NAMALWA (cell line): ENCODE measurements at regions not wholly inside any gene's neighbourhood (a gene's known extent, or its start where the extent isn't known, plus 50 kb on each side); places are given as distances from the start of the nearest gene placed in this dataset.

Experiments used
- DNase-seq: peaks from one replicate; pipeline ENCODE4 v3.0.0-alpha.2; 2015; ENCODE audit warnings: low spot score

- no peak for DNase-seq
Measured at GRCh38 chr12:113658006-113658655, 186.5 kb upstream of the LHX5 start.

GRCh38 chr12:113655919-113656318 is 184.2 kb upstream of the LHX5 start:
- DNase-seq = no peak

- DNase-seq = no peak
Measured at GRCh38 chr12:113655479-113655878, 183.8 kb upstream of the LHX5 start.

DNA sequence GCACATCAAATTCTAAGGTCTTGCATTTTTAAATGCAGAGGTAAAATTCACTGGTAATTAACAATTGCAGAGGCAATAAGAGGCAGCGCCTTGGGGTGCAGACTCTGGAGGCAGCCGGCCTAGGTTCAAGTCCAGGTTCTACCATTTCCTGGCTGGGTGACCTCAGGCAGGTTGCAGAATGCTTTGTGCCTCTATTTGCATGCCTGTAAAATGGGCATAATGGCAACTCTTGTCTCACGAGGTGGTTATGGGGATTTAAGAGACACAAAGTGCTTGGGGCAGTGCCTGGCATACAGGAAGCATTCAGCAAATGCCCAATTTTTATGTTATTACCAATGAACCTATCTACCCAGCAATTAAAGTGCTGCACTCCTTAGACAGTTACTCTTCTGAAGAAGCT is 180.0 kb upstream of the LHX5 start:
- no peak for DNase-seq

DNA sequence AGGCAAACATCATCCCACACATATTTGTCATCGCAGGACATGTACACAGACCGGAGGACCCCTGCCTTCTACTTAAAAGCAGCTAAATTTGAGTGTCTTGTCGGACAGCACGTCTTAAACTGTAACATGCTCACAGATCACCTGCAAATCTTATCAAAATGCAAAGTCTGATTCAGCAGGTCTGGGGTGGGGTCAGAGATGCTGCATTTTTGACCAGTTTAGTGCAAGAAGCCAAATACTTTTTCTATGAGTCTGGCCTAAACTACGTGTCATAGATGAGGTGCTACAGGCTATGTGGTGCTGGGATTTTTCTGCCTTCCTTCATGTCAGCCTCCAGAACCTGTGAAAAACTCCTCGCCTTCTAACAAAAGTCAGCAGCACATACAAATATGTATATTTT is 178.8 kb upstream of the LHX5 start:
- DNase-seq = no peak

DNA sequence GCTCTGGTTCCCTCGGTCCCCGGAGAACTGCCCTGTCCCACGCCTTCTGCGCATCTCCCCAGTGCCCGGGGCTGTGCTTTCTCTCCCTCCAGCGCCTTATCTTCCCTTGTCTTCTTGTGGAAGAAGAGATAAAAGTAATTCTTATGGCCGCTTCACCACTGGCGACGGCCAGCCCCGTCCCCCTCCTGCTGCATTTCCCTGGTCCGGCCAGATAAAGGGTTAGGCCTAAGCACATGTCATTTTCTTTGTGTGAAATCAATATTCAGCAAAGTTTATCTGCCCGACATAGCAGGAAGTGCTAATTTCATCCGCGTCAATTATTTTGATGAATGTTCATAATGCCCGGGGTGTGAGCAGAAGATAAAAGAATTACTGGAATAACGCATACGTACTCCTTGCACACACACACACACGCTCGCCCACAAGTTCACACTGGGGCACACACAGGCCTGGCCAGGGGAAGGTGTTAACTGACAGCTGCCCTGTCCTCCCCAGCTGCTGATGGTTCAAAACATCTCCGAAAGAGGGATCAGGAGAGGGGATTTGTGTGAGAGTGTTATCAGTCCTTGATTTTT is 177.7 kb upstream of the LHX5 start:
- DNase-seq = no peak

GRCh38 chr12:113647048-113647447 is 175.4 kb upstream of the LHX5 start:
- DNase-seq = peak; percentile 15

GRCh38 chr12:113645603-113646002 is 173.9 kb upstream of the LHX5 start:
- no peak for DNase-seq

- DNase-seq = no peak
Measured at GRCh38 chr12:113645183-113645582, 173.5 kb upstream of the LHX5 start.

DNA sequence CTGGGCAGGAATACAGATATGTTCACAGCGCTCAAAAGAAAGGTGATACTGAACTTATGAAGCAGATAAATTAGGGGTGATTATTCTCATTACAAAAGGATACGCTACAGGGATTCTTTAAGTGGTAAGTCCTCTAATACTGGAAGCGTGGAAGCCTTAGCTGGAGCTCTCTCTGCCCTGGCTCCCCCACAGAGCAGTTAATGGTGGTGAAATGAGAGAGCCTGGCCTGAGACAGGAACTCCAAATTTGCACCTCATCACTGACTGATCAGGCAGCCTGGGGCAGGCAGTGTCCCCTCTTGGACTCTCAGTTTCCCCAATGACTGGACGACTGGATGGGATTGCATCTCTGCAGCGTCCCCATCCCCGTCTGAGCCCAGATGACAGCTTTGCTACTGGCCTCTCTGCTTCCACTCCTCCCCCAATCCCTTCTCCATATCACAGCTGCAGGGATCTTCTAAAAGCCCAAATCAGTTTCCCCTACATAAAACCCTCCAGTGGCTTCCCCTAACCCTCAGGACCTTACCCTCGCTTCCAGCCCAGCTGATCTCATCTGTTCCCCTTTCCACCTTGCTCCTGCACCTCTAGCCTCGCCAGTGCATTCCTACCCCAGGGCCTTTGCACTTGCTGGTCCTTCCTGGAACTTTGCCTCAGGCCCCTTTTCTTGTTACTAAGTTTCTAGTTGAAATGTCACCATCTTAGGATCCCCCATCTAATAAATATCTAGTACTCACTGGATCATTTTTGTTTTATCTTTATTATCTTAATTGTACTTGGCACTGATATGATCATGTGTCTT is 171.7 kb upstream of the LHX5 start:
- no peak for DNase-seq

- DNase-seq = no peak
Measured at GRCh38 chr12:113642672-113643071, 171.0 kb upstream of the LHX5 start.

- DNase-seq = no peak
Measured at GRCh38 chr12:113642216-113642615, 170.5 kb upstream of the LHX5 start.

DNA sequence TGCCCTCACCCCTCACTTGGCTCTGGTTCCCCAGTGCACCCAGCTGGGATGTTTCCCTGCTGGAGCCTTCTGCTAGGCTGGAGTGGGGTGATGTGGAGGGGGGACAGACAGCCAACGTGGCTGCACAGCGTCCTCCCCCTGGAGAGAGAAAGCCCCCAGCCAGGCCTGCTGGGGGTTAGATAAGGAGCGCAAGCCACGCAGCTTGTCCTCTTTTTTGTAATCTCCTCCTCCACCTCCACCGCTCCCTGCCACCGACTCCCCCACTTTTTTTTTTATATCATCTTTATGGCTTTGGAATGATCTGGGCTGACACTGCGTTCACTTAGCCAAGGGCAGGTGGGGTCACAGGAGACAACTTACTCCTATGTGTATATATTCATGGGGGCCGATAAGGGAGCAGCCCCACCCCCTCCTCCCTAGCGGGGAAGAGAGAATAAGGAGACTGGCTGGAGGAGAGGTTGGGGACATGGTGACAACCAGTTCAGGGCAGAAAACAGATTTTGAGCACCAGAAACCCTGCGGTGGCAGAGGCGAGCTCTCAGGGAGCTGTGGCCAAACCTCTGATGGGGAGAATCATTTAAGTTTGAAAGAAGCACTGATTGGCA is 169.9 kb upstream of the LHX5 start:
- DNase-seq = no peak

GRCh38 chr12:113640837-113641236 is 169.2 kb upstream of the LHX5 start:
- DNase-seq = no peak

DNA sequence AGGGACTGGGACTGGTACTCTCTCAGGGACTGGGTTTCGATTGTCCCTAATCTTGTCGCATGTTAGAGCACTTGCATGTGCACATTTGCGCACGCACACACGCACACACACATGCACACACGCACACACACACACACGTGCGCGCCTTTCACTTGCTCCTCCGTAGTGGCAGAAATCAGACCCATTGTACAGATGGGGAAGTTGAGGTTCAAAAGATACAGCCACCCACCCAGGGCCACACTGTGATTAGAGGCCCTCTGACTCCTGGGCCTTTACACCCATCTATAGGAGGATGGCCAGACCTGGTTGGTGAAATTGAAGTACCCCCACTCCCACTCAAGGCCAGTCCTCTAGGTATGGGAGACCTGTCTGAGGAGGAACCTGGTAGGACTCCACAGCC is 167.8 kb upstream of the LHX5 start:
- DNase-seq = no peak

DNA sequence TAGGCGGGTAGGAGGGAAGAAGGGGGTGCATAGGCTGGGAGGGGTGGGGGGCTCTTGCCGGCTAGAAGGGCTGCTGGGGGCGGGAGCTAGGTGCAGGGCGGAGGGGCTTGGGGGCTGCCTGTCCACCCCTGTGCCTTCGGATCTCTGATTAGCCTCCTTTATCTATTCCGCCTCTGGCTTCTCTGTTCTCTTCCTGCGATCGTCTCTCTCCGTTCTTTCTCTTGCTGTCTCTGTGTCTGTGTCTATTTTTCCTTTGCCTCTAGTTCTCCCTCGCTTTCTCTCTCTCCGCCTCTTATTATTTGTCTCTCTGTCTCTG is 166.7 kb upstream of the LHX5 start:
- no peak for DNase-seq

GRCh38 chr12:113634982-113635381 is 163.3 kb upstream of the LHX5 start:
- DNase-seq = no peak

DNA sequence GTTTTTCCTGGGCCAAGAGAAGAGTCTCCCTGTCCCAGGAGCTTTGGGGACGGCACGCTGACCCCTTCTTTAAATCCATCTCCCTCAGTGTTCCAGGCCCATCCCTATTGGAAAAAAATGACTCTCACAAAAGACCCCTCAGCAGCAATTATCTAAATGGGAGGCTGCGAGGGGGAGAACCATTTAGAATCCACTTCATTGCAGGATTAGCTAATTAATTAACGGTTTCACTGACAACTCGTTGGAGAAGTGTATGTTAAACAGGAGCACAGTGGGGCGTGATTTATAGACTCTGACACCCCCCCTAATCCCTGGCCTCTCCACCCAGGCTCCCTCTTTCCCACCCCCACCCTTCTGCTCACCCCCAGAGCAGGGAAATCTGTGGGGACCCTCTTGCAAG is 162.8 kb upstream of the LHX5 start:
- DNase-seq = no peak

- DNase-seq = no peak
Measured at GRCh38 chr12:113633678-113634332, 162.1 kb upstream of the LHX5 start.

DNA sequence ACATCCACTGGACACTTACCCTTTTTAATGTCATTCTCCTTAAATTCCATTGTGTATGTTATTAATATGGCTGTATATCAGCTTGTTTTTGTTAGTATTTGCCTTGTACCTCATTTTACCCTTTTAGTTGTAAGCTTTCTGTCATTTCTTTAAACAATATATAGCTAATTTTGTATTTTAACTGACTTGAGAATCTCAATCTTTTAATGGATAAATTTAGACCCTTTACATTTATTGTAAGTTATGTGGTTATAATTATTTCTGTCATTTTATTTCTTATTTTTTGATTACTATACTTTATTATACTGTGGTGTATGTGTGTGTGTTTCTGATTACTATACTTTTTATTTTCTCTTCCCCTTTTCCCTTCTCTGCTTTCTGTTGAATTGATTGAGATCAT is 159.0 kb upstream of the LHX5 start:
- DNase-seq = no peak

- no peak for DNase-seq
Measured at GRCh38 chr12:113625499-113625898, 153.8 kb upstream of the LHX5 start.

- DNase-seq = no peak
Measured at GRCh38 chr12:113622410-113622809, 150.7 kb upstream of the LHX5 start.
